GM21576 (cell line): ENCODE measurements at regions not wholly inside any gene's neighbourhood (a gene's known extent, or its start where the extent isn't known, plus 50 kb on each side); places are given as distances from the start of the nearest gene placed in this dataset.

Source experiments
- ATAC-seq: cut with Tn5 transposase; IDR thresholded peaks from one replicate; pipeline ENCODE4 v1.9.1; 2021; ENCODE audit warnings: mild to moderate bottlenecking, moderate library complexity; ENCODE audit not compliant: unreplicated experiment

DNA sequence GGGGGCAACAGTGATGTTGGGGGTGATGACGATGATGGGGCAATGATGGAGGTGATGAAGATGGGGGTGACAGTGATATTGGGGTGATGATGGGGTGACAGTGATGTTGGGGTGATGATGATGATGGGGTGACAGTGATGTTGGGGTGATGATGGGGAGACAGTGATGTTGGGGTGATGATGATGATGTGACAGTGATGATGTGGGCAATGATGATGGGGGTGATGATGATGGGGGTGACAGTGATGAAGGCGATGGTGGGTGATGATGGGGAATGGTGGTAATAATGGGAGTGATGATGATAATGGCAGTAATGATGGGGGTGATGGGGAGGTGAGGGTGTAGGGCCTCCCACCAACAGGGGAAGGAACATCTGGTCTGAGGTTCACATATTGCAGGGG is 150.6 kb downstream of the ERMARD start:
- no peak for ATAC-seq

DNA sequence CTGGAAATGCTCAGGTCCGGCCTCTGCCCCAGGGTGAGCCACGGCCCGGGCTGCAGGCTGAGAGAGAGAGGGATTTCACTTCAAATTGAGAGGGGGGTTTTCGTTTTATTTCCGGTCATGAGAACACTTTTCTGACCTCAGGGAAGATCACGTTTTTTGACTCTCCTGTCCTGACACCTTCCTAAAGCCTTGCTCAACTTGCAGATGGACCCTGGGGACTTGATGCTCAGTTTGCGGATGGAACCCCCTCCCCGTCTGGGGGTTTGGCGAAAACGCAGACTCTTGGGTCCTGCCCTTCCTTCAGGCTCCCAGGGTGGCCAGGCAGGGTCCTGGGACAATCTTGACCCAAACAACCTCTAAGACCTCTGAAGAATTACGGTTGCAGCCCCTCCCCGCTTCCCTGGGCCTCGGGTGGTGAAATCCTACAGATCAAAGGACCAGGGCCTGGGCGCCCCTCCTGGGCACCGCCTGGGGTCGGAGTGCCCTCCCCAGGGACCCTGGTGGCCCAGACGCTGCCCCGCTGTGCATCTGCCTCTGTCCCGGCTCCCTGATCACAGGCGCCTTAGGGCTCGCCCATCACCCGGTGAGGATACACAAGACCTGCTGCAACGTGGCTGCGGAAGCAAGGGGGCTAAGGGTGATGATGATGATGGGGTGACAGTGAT is 148.2 kb downstream of the ERMARD start:
- ATAC-seq, result no peak

DNA sequence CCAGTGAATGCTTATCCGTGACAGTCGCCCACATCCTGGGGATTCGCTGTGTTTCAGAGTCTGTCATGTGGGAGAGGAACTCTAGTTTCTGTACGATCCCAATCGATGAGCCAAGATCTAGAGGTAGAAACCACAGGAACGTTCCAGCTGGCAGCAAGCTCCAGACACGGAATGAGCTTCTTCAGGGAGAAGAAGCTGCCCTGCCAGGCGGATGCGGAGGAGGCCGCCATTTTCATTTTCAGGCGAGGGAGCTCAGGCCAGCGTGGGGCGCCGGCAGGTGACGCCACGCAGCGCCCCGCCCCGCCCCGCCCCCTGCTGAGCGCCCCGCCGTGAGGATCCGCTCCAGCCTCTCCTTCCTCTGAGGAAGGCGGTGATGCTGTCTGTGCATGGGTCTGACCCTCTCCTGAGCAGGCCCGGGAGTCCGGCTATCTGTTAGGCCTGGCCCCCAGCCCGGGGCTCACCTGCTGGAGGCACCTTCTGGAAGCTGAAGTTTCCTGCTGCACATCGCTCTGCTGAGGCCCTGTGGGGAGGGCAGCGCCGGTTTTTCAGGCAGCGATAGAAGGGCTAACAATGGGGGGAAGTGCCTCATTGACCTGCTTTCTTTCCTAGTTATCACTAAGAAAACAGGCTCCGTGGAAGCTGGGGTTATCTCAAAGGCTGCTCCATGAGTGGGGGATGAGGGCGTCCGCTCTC is 147.5 kb downstream of the ERMARD start:
- no peak for ATAC-seq

DNA sequence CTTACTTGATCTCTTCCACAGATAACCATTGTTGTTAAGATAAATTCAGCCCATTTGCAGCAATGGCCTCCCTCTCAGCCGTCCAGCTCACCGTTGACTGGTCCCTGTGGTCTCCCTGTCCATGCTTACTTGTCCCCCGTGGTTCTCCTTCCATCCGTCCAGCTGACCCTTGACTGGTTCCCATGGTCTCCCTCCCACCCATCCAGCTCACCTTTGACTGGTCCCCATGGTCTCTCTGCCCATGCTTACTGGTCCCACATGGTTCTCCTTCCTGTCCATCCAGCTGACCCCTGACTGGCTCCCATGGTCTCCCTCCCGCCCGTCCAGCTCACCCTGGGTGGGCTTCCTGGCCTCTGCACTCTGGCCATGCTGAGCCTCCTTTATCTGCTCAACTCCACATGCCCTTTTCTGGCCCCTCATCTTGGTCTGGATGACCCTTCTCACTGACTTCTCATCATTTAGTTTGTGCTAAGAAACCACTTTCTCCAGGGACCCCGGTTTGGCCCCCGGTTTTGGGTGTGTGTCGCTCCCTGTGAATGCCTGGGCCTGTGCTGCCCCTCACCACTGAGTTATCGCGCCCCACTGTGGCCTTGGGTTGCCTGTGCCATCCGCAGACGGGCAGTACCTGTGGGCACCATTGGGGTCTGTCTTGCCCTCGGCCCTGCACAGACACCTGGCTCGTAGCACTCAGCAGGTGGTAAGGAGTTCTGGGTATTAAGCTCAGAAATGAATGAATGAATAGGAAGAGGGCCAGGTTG is 146.4 kb downstream of the ERMARD start:
- no peak for ATAC-seq

- no peak for ATAC-seq
These were observed 145.5 kb downstream of the ERMARD start for GRCh38 chr6:169896826-169897456.

GRCh38 chr6:169895926-169896761 is 144.7 kb downstream of the ERMARD start:
- ATAC-seq, result no peak

DNA sequence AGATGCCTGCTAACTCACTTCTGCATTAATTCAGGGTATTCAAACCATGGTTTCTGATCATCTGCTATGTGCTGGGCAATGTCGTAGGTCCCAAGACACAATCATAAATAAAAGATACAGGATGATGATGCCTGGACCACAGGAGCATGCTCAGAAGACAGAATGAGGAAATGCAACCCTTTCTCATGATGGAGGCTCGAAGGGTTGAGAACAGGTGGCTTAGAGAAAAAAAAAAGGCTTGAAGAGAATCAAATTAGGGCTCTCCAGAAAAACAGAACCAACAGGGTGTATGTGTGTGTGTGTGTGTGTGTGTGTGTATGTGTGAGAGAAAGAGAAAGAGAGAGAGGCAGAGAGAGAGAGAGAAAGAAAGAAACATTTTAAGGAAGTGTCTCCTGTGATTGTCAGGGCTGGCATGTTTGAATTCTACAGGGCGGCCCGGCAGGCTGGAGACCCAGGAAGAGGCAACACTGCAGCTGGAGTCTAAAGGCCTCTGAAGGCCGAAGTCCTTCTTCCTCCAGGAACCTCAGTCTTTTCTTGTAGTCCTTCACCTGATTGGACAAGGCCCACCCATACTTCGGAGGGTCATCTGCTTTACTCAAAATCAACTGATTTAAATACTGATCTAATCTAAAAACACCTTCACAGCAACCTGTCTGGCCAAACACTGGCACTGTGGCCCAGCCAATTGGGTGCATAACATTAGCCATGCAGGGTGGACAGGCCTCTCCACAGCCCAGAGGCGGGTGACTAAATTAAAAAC is 143.8 kb downstream of the ERMARD start:
- no peak for ATAC-seq

DNA sequence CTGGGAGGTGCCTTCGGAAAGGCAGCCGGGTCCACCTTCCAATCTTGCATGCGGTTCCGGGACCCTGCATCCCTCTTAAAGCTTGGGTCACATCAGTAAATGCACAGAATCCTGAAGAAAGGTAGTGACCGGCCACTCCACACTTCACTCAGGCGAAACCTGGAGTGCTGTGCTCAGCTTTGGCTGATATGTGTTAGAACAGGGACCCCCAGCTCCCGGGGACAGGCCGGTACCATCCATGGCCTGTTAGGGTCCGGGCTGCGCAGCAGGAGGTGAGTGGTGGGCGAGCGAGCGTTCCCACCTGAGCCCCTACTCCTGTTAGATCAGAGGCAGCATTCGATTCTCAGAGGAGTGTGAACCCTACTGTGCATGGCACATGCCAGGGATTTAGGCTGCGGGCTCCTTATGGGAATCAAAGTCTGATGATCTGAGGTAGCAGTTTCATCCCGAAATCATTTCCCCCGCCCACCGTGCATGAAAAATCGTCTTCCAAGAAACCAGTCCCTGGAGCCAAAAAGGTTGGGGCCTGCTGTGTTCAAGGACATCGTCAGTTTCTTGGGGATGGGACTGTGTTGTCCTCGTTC is 143.0 kb downstream of the ERMARD start:
- ATAC-seq, result no peak

DNA sequence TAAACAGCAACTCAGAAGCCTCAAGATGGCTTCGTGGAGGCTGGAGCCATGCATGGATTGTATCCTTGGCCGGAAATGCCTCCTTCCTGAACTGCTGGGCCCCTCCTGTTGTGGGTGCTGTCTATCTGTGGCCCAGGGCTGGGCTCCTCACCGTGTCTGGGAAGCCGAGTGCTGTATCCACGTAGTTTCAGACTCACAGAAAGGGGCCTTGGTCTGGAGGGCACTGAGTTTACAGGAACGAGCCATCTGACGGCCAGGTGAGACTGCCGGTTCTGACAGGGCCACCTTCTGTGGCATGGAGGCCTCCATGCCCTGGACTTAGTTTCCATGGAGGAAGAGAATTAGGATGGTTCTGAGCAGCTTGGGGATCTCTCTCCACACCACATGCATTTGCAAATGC is 142.2 kb downstream of the ERMARD start:
- ATAC-seq, result no peak

DNA sequence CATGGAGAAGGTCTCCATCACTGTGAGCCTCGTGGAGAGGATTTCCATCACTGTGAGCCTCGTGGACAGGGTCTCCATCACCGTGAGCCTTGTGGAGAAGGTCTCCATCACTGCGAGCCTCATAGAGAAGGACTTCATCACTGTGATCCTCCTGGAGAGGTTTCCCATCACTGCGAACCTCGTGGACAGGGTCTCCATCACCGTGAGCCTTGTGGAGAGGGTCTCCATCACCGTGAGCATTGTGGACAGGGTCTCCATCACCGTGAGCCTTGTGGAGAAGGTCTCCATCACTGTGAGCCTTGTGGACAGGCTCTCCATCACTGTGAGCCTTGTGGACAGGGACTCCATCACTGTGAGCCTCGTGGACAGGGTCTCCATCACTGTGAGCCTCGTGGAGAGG is 140.4 kb downstream of the ERMARD start:
- no peak for ATAC-seq

GRCh38 chr6:169891421-169891820 is 140.0 kb downstream of the ERMARD start:
- ATAC-seq, result no peak

DNA sequence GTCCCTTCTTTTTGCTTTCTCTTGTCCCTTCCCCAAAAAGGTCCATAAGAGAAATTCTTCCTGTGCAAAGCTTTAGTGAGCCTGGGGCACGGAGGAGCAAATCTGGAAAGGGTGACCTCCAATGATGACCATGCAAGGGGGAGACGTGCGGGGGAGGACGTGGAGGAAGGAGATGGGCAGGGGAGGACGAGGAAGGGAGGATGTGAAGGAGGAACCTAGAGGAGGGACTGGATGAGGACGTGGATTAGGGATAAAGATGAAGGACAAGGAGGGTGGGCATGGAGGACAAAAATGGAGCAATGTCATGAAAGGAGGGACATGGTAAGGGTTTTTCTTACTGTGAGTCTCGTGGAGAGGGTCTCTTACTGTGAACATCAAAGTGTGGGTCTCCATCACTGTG is 139.5 kb downstream of the ERMARD start:
- ATAC-seq, result no peak

GRCh38 chr6:169890049-169890448 is 138.6 kb downstream of the ERMARD start:
- no peak for ATAC-seq

DNA sequence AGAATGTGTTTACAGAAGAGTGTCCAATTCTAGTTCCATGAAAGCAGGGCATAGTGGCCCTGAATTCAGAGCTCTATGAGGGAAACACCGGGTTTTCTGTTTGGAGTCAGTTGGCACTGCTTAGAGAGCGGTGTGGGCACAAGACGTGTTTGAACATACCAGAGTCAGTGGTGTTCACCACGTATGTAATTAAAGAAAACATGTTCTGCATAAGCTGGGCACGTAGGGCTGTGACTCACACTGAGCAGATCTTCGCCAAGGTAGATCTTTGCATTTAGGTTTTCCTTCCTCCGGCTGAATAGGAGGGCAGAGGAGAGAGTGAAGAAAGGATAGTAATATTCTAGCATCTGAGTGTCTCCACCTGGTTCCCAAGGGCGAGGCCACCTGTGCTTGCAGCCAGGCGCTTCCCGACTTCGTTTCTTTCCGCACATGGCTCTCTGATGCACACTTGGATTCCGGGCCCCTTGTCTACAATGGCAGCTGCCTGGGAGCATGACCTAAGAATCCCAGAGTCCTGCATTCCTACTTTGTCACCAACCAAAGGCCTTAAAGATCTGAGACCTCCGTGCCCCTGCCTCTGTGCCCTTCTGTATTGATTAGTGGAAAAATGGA is 136.2 kb downstream of the ERMARD start:
- no peak for ATAC-seq

DNA sequence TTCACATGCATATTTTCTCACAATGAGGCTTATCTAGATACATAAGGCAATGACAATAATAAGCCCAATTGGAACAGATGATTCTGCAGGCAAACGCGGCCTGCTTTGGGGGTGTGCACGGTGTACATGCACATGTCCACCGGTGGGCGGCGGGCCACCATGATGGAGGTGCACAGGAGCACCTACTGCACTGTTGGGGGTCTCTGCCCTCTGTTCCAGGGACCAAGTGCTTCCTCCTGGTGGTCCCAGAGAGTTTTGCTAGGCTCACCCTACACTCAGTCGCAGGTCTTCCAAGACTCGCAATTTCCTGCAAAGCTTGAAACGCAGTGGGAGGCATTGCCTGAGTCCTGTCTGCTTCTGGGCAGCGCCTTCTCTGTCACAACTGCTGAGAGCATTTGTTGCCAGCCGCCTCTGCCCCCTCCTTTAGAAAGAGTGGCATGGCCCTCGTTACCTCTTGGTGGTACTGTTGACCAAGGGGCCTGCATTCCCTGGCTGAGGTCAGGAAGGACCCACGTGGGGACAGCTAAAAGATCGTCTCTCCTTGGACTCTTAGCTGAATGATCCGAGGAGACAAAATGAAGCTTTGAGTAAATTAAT is 135.3 kb downstream of the ERMARD start:
- no peak for ATAC-seq

- ATAC-seq, result no peak
These were observed 134.4 kb downstream of the ERMARD start for GRCh38 chr6:169885831-169886230.

DNA sequence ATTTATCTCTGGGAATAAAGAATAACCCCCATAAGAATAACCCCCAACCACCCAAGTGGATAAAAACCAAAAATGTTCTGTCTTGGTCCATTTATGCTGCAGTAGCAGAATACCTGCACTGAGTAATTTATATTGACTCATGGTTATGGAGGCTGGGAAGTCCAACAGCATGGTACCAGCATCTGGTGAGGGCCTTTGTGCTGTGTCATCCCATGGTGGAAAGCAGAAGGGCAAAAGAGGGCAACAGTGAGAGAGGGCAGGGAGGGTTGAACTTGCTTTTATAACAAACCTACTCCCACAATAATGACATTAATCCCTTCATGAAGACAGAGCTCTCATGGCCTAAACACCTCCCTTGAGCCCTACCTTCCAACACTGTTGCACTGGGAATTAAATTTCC is 133.7 kb downstream of the ERMARD start:
- no peak for ATAC-seq

DNA sequence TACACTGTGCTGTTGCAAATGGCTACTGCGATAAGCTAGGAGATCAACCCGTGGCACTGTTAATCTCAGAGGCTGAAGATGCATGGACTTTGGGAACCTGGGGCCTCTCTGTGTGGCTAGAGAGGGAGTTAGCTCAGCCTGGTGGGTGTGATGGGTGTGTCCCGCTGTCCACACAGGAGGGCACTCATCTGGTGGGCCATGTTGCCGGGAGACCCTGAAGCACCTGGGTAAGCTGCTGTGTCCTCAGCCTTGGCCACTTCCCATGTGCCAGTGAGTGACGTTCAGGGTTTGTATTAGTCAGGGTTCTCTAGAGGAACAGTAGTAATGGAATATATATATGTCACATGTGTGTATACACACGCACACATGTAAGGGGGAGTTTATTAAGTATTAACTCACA is 132.7 kb downstream of the ERMARD start:
- ATAC-seq, result no peak

DNA sequence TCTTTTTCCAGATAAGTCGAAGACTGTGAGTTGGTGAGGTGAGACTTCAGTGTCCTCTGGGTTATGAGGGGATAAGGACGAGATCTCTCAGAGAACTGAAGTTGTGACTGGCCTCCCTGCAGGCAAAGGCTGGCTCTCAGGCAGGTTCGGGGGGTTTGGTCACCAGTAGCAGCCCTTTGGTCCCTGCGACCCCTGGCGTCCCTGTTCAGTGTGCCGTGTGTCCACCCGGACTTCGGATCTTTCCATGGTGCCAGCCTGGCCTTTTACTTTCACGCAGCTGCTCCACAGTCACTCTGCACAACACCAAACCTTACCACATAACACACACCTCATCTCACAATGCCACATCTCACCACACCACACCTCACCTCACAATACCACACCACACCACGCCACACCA is 131.9 kb downstream of the ERMARD start:
- ATAC-seq, result no peak
